Mucosa of stomach (tissue), 1 donor: ENCODE measurements at regions not wholly inside any gene's neighbourhood (a gene's known extent, or its start where the extent isn't known, plus 50 kb on each side); places are given as distances from the start of the nearest gene placed in this dataset.

Source experiments
- H3K27me3 ChIP-seq: one replicate; pipeline ENCODE4 v1.7.0; 2013; ENCODE audit warnings: mild to moderate bottlenecking, low read length; ENCODE audit not compliant: control insufficient read depth, insufficient read depth
- H3K36me3 ChIP-seq: one replicate; pipeline ENCODE4 v1.7.0; 2013; ENCODE audit warnings: low read length; ENCODE audit not compliant: control insufficient read depth, insufficient read depth
- H3K4me1 ChIP-seq: one replicate; pipeline ENCODE4 v1.7.0; 2013; ENCODE audit warnings: mild to moderate bottlenecking, low read length; ENCODE audit not compliant: control insufficient read depth, insufficient read depth
- H3K4me3 ChIP-seq: one replicate; pipeline ENCODE4 v1.7.0; 2013; ENCODE audit warnings: low read length
- H3K9ac ChIP-seq: one replicate; pipeline ENCODE4 v1.7.0; 2013; ENCODE audit warnings: mild to moderate bottlenecking, low read length, moderate library complexity
- H3K9me3 ChIP-seq: one replicate; pipeline ENCODE4 v1.7.0; 2013; ENCODE audit warnings: mild to moderate bottlenecking, low read length, moderate library complexity; ENCODE audit not compliant: control insufficient read depth
- donor health status: Pancreatic carcinoma.

GRCh38 chr14:54116972-54117371, 160.3 kb upstream of the BMP4 start:
- H3K9me3 ChIP-seq: no peaks in the 10 kb centered on the region
- no peak overlapping the region for H3K4me3 ChIP-seq
- H3K36me3 ChIP-seq: no peaks in the 10 kb centered on the region
- no peaks in the 10 kb centered on the region for H3K27me3 ChIP-seq
- H3K4me1 ChIP-seq: peaks cover 8% of the 10 kb centered on the region
- no peak overlapping the region for H3K9ac ChIP-seq

- Histone ChIP-seq H3K9me3 (no peaks in the 10 kb centered on the region), H3K4me1 (peaks cover 8% of the 10 kb centered on the region), H3K4me3 (no peak overlapping the region), H3K27me3 (no peaks in the 10 kb centered on the region), H3K9ac (no peak overlapping the region), H3K36me3 (no peaks in the 10 kb centered on the region)
These were observed 160.8 kb upstream of the BMP4 start for GRCh38 chr14:54117396-54117795.

GRCh38 chr14:54117924-54118323, 161.3 kb upstream of the BMP4 start:
- peaks cover 8% of the 10 kb centered on the region for H3K4me1 ChIP-seq

GRCh38 chr14:54120260-54120659, 163.6 kb upstream of the BMP4 start:
- Histone ChIP-seq H3K4me3 (no peak overlapping the region), H3K36me3 (no peaks in the 10 kb centered on the region), H3K27me3 (no peaks in the 10 kb centered on the region), H3K4me1 (peaks cover 8% of the 10 kb centered on the region), H3K9ac (no peak overlapping the region), H3K9me3 (no peaks in the 10 kb centered on the region)

More at GRCh38 chr14:54117924-54118323, 161.3 kb upstream of the BMP4 start:
- H3K9me3 ChIP-seq: no peaks in the 10 kb centered on the region
- no peaks in the 10 kb centered on the region for H3K36me3 ChIP-seq
- no peaks in the 10 kb centered on the region for H3K27me3 ChIP-seq
- no peak overlapping the region for H3K4me3 ChIP-seq
- H3K9ac ChIP-seq: no peak overlapping the region

- Histone ChIP-seq H3K9me3 (no peaks in the 10 kb centered on the region), H3K27me3 (no peaks in the 10 kb centered on the region), H3K36me3 (no peaks in the 10 kb centered on the region), H3K9ac (no peak overlapping the region), H3K4me1 (peaks cover 6% of the 10 kb centered on the region), H3K4me3 (no peak overlapping the region)
These were observed 164.9 kb upstream of the BMP4 start for GRCh38 chr14:54121466-54122027.

- Histone ChIP-seq H3K9me3 (no peaks in the 10 kb centered on the region), H3K9ac (no peak overlapping the region), H3K36me3 (no peaks in the 10 kb centered on the region), H3K4me1 (no peaks in the 10 kb centered on the region), H3K4me3 (no peak overlapping the region), H3K27me3 (no peaks in the 10 kb centered on the region)
These were observed 167.2 kb upstream of the BMP4 start for GRCh38 chr14:54123841-54124240.

- Histone ChIP-seq H3K27me3 (no peaks in the 10 kb centered on the region), H3K9me3 (no peaks in the 10 kb centered on the region), H3K36me3 (no peaks in the 10 kb centered on the region), H3K9ac (no peak overlapping the region), H3K4me3 (no peak overlapping the region), H3K4me1 (no peaks in the 10 kb centered on the region)
These were observed 168.5 kb upstream of the BMP4 start for GRCh38 chr14:54125109-54125508.

GRCh38 chr14:54126947-54127346, 170.3 kb upstream of the BMP4 start:
- Histone ChIP-seq H3K9me3 (no peaks in the 10 kb centered on the region), H3K4me1 (no peaks in the 10 kb centered on the region), H3K36me3 (no peaks in the 10 kb centered on the region), H3K27me3 (no peaks in the 10 kb centered on the region), H3K4me3 (no peak overlapping the region), H3K9ac (no peak overlapping the region)

GRCh38 chr14:54127526-54127925, 170.9 kb upstream of the BMP4 start:
- H3K4me1 ChIP-seq: no peaks in the 10 kb centered on the region
- H3K36me3 ChIP-seq: no peaks in the 10 kb centered on the region
- no peak overlapping the region for H3K4me3 ChIP-seq
- H3K27me3 ChIP-seq: no peaks in the 10 kb centered on the region
- no peak overlapping the region for H3K9ac ChIP-seq
- no peaks in the 10 kb centered on the region for H3K9me3 ChIP-seq

GRCh38 chr14:54129850-54130640, 173.4 kb upstream of the BMP4 start:
- Histone ChIP-seq H3K27me3 (no peaks in the 10 kb centered on the region), H3K4me1 (no peaks in the 10 kb centered on the region), H3K36me3 (no peaks in the 10 kb centered on the region), H3K9ac (no peak overlapping the region), H3K9me3 (no peaks in the 10 kb centered on the region), H3K4me3 (no peak overlapping the region)

- Histone ChIP-seq H3K4me3 (no peak overlapping the region), H3K36me3 (no peaks in the 10 kb centered on the region), H3K27me3 (no peaks in the 10 kb centered on the region), H3K9ac (no peak overlapping the region), H3K9me3 (no peaks in the 10 kb centered on the region), H3K4me1 (no peaks in the 10 kb centered on the region)
These were observed 175.9 kb upstream of the BMP4 start for GRCh38 chr14:54132496-54132895.

- H3K4me1 ChIP-seq: no peaks in the 10 kb centered on the region
- H3K36me3 ChIP-seq: no peaks in the 10 kb centered on the region
- no peak overlapping the region for H3K9ac ChIP-seq
- no peaks in the 10 kb centered on the region for H3K9me3 ChIP-seq
- H3K4me3 ChIP-seq: no peak overlapping the region
- no peaks in the 10 kb centered on the region for H3K27me3 ChIP-seq
These were observed 177.3 kb upstream of the BMP4 start for GRCh38 chr14:54133896-54134295.
